ENCODE measurements at regions not wholly inside any gene's neighbourhood (a gene's known extent, or its start where the extent isn't known, plus 50 kb on each side); places are given as distances from the start of the nearest gene placed in this dataset.

DNA sequence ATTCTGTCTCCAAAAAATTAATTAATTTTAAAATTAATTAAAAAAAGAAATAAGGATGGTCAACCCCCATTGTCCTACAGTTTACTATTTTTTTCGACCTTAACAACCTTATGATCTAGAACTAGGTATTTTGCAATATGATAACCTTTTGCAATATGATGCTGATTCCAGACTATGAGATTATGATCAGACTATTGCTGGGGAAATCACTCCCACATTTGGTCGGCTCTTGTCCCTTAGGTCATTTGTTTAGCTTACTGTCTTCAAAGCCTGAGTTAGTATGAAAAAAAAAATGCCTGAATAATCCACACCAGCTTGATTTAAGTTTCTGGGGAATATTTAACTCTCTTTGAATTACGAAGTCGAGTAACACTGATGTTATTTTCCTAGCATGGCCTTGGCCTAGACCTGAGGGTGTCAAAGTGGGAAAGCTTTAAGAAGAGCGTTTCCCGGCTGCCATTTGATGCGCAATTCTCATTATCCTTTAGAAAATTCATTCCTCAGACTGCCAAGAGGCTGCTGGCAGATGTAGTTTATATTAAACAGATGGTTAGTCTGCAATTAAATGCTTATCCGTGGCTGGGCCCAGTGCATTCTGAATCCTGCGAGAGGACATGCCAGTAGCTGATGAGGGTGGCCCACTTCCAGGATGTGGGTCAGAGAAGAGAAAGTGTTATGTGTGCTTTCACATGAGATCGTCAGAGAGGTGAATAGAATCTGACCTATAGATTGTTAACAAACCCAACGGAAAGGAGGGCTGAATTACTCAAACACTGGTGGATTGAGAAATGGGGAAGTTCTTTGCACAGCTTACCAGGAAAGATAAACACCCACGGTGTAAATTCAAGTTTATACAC lies 496.0 kb upstream of the THBS1 start:
- no peak for TF ChIP-seq ZNF274 (IDR thresholded peaks at IDR 0.05; ENCODE audit: low read depth, low read length)
- H3K4me3 ChIP-seq (ENCODE audit: low read length) = no peak overlapping the region

DNA sequence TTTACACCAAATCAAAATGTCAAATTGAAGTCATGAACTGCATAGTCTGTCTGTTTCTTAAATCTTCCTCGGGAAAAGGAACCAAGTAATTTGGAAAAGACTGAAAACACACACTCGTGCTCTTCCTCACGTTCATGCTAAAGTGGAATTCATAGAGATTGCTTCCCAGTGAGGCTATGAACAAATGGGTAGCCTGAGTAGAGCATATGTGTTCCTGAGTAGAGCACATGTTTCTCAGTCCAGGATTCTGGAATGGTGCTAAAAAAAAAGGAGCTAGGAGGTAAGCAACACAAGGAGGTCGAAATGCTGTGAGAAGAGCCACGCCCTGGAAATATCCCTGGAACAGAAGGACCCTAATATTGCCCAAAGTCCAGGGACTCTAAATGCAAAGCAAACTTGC lies 494.2 kb upstream of the THBS1 start:
- H3K4me3 ChIP-seq (ENCODE audit: low read length) = no peak overlapping the region
- no peak for TF ChIP-seq ZNF274 (IDR thresholded peaks at IDR 0.05; ENCODE audit: low read depth, low read length)

DNA sequence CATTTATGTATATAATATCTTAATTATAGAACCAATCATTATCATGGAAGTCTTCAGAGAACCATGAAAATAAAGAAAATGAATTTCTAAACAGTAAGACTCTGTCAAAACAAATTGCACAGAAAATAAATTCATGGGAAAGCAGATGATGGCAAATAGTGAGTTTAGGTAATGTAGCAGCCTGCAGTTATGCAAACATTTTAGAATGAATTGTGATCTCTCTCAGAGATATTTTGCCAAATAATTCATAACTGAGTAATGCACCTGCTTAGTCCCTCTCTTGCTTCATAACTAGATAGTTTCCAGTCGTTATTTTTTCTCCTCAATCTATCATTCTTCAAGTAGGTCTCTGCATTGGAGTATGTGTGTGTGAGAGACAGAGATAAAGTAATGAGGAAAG lies 492.7 kb upstream of the THBS1 start:
- TF ChIP-seq ZNF274 (IDR thresholded peaks at IDR 0.05; ENCODE audit: low read depth, low read length) = no peak
- no peak overlapping the region for H3K4me3 ChIP-seq (ENCODE audit: low read length)

DNA sequence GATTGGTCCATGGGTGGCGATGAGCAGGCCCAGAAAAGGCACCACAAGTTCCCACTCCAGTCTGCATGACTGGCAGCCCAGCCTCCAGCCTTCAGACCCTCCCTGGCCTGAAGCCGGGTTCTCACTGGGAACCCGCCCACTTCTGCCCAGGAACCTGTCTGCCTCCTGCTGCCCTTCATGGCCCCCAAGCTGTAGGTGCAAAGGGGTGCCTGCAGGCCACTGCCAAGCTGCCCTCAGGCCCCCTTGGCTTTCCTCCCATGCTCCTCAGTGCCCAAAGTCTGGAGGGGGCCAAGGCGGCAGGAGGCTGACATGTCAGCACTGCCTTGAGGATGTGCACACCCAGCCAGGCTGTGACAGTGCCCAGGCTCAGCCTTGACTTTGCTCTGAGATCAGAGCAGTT lies 488.5 kb upstream of the THBS1 start:
- no peak overlapping the region for H3K4me3 ChIP-seq (ENCODE audit: low read length)
- no peak for TF ChIP-seq ZNF274 (IDR thresholded peaks at IDR 0.05; ENCODE audit: low read depth, low read length)

DNA sequence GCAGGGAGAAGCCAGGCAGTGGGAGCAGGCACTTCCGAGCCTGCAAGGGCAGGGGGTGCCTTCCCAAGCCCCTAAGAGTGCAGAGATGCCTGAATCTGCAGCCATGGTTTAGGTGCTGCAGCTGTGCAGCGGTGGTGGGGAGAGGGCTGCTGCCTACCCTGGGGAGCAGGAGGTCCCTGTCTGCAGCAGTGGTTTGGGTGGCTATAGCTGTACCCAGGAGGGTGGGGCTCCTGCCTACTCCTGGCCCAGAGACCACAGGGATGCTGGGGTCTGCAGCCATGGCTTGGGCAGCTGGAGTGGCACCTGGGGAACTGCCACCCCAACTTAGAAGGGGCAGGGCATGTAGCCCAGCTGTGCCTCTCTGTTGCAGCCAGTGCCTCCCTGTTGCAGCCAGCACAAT lies 488.1 kb upstream of the THBS1 start:
- H3K4me3 ChIP-seq (ENCODE audit: low read length) = no peak overlapping the region
- no peak for TF ChIP-seq ZNF274 (IDR thresholded peaks at IDR 0.05; ENCODE audit: low read depth, low read length)

DNA sequence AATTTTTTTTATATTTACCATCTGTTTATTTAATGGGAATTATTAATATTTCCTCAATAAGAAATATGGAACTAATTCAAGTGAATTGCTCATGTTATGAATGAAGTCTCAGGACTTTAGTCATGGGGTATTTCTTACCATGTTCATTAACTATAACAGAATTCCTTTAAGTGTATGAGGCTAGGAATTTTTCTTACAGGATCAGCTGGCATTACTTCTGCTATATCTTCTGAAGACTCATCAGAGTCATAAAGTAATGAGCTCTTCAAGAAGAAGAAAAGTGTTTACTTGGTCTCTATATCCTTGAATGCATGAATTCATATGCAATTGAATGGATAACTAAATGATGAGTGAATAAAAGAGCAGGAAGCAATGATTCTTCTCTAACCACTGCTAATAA lies 486.8 kb upstream of the THBS1 start:
- no peak overlapping the region for H3K4me3 ChIP-seq (ENCODE audit: low read length)
- TF ChIP-seq ZNF274 (IDR thresholded peaks at IDR 0.05; ENCODE audit: low read depth, low read length) = no peak

DNA sequence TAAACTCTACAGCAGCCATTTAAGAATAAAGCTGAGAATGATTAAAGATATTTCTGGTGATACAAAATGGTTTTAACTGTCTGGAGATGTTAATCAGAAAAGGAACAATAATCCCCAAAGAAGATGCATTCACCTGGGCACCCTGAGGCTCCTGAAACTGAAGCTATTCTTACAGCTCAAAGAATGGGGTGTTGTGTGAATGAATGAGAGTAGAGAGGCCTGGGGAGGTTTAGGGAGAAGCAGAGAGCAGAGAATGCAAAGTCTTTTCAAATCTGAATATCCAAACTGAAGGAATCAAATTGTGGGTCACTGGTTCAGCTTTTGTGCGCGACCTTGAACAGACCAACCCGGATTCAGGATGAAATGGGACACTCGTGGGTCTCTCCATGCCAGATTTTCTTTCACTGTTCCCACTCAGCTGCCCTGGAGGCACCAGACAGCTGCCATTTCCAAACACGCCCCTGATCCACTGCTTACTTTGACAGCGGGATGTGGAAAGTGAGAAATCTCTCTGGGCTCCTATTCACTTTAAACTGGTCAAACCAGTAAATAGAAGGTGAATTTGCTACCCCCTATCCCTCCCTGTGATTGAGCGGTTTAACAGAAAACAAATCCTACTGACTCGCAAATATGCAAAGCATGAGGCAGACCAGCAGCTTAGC lies 485.5 kb upstream of the THBS1 start:
- no peak overlapping the region for H3K4me3 ChIP-seq (ENCODE audit: low read length)
- TF ChIP-seq ZNF274 (IDR thresholded peaks at IDR 0.05; ENCODE audit: low read depth, low read length) = no peak

DNA sequence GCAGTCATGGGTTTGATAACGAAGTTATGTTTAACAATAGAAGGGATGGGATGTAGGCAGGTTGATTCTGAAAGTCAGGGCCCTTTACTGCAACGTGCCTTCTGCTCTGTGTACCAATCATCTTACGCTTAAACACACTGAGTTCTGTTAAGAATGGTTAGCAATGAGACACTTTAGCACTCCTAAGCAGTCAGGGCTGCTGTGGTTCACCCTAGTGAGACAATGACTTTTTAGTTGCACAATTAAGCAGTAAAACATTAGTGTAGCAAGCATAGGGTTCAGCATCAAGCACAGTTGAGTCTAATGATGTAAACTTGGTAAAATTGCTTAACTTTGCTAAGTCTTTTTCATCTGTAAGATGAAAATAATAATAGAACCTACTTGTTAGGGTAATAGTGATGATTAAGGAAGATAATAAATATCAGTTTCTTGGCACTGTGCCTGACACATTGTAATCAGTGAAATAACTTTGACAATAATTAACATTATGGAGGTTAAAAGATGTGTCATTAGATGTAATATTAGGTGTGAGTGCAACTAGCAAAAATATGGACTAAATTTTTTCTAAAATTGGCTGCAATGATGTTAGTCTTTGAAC lies 484.2 kb upstream of the THBS1 start:
- TF ChIP-seq ZNF274 (IDR thresholded peaks at IDR 0.05; ENCODE audit: low read depth, low read length) = no peak

DNA sequence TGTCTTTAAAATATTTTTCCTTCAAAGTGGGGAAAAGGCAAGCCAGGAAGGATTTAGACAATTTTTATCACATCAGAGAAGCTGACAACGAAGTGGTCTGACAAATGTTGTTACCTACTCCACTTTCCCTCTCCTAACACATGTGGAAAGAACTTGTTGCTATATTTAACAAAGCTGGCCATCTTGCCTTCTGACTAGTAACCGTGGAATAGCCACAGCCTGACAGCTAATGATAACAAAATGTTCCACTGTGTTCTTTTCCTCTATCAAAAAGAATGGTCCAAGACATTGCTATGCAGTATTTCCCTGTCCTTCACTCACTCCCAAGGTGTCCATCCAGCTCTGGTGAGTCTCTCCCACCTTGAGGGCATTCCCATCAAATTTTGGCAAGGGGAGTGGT lies 481.4 kb upstream of the THBS1 start:
- TF ChIP-seq ZNF274 (IDR thresholded peaks at IDR 0.05; ENCODE audit: low read depth, low read length) = no peak
- no peak overlapping the region for H3K4me3 ChIP-seq (ENCODE audit: low read length)

More for the DNA sequence above, 484.2 kb upstream of the THBS1 start:
- H3K4me3 ChIP-seq (ENCODE audit: low read length) = no peak overlapping the region

DNA sequence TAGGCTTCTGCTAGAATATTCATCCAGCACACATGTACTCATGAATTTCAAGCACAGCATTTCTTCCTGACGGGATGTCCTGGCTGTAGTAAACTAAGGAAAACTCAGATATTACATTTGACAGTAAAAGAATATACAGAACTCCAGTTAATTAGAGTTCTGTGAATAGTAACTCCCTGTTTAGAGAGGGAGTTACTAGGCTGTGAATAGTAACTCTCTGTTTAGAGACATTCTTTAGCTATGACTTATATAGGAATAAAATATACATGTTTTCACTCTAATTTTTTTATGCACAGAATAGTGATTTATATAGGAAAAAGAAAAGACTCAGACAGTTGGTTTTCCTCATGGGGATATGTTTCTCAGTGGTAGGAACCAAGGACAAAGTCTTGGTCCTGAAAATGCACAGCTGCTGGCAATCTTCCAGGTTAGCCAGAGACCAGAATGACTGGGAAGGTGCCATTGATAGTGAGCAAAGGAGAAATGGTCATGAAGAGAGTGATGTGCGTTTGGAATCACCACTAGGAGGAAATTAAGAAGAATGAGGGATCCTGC lies 480.7 kb upstream of the THBS1 start:
- no peak for TF ChIP-seq ZNF274 (IDR thresholded peaks at IDR 0.05; ENCODE audit: low read depth, low read length)
- no peak overlapping the region for H3K4me3 ChIP-seq (ENCODE audit: low read length)

DNA sequence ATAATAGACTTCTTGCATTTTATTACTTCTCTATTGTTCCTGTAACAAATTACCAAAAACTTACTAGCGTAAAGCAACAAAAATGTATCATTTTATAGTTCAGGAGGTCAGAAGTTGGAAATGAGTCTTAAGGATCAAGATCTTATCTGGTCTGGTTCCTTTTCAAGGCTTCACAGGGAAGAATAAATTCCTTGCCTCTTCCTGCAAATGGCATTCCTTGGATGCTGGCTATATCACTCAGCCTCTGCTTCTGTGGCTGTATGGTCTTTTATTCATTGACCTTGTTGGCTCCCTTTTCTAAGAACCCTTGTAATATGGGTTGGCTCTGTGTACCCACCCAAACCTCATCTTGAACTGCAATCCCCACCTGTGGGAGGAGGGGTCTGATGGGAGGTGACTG lies 478.4 kb upstream of the THBS1 start:
- no peak overlapping the region for H3K4me3 ChIP-seq (ENCODE audit: low read length)
- no peak for TF ChIP-seq ZNF274 (IDR thresholded peaks at IDR 0.05; ENCODE audit: low read depth, low read length)

DNA sequence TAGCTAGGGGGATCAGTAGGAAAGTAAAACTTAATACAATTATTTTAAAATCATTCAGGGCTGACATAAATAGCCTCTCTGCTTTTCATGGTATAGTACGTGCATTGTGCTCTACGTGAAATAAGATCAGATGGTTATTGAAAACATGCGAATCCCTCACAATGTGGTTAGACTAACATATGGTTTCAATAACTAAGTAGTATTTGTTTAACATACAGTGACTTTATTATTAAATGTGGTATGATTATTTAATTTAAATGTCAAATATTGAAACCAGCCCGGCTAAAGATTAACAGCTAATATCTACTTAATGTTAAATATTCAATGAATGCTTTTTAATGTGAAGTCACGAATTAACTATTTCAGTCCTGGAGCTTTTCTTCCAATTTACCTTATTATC lies 473.9 kb upstream of the THBS1 start:
- no peak overlapping the region for H3K4me3 ChIP-seq (ENCODE audit: low read length)
- no peak for TF ChIP-seq ZNF274 (IDR thresholded peaks at IDR 0.05; ENCODE audit: low read depth, low read length)

DNA sequence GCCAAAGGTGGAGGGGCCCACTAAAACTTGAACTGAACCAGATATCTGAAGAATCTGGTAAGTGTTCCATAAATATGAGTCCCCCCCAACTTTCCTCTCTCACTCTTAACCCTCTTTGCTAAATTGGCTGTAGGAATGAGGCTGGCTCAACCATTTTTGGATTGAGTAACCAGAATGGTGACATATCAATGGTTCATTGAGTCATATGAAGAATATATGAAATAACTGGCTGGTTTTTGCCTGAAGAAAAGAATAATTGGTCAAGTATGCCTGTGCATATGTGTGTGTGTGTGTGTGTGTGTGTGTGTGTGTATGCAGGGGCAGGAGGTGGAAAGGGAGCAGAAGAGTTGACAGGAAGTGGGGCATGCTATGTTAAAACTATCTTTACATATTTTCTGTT lies 472.9 kb upstream of the THBS1 start:
- TF ChIP-seq ZNF274 (IDR thresholded peaks at IDR 0.05; ENCODE audit: low read depth, low read length) = no peak
- no peak overlapping the region for H3K4me3 ChIP-seq (ENCODE audit: low read length)

DNA sequence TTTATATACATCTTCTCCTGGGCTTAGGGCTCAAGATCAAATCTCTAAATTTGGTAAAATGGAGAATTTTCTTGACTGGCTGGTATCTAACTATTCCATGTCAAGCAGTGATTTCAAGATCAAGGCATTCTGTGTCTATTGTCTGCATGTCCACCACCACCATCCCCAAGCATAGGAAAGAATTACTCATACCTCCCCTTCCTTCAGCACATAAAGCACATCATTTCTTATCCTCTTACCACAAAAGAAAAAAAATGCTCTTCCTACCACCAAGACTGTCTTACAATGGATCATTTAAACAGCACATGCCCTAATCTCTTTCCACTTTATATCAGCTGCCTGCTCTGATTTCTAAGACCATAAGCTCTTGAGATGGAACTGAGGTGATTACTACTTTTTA lies 470.5 kb upstream of the THBS1 start:
- no peak for TF ChIP-seq ZNF274 (IDR thresholded peaks at IDR 0.05; ENCODE audit: low read depth, low read length)
- H3K4me3 ChIP-seq (ENCODE audit: low read length) = no peak overlapping the region

DNA sequence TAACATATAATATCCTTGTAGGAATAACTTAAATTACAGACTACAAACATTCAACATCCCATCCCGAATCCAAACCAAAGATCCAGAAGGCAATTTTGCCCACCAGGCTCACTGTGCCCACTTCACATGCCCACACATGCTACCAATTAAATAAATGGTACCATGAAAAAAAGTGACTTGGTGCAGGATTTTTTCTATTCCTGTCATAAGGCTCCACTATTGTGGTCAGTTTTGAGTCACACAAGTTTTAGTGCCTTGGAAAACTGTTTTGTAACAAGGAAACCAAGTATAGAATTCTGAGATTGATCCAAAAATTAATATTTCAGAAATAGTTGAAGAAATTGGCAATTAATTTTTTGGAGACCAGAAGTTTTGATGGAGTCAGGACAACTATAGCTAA lies 470.1 kb upstream of the THBS1 start:
- no peak overlapping the region for H3K4me3 ChIP-seq (ENCODE audit: low read length)
- no peak for TF ChIP-seq ZNF274 (IDR thresholded peaks at IDR 0.05; ENCODE audit: low read depth, low read length)
